HPDE6-E6E7 (cell line): ENCODE measurements at regions not wholly inside any gene's neighbourhood (a gene's known extent, or its start where the extent isn't known, plus 50 kb on each side); places are given as distances from the start of the nearest gene placed in this dataset.
"Not testable (repeated sequence)": the region's sequence is repeated elsewhere in the genome, so short reads cannot be mapped to it uniquely, and the experiment has no call there.

Experiments used
- DNase-seq: peaks from one replicate; pipeline ENCODE4 v3.0.0; 2011; ENCODE audit warnings: missing footprints; ENCODE audit errors: extremely low spot score

DNA sequence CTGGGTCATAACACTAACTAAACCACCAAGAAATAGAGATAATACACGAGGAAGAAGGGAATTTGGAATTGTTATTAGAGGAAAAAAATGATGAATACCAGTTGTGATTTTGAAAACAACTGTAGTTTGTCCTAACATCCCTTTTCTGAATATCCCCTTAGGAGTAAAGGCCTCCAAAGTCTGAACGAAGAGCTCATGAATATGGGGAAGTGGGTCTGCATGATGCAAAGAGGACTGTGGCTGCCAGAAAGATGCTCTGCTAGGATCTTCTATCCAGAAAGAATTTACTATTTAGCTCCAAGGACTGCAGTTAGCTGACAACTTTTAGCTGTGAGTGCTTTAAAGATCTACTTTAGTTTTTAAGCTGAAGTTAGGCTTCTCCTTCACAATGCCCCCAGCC lies 308.8 kb upstream of the HS3ST5 start:
- no peak for DNase-seq

DNA sequence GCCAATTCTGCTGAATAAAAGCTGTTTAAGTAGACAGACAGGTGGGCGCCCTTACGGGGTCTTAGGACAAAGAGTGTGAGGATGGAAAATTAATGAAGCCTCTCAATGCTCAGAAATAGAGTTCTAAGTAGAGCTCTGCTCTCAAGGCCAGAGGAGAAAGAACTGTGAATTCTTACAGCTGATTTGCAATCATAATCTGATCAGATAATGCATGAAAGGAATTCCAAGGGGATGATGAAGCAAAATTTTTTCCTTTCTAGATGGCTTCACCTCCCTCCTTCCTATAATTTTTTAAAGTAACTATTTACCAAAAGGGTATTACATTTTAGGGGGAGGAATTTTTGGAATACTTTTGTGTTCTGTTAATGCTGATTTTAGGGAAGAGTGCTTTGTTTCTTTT lies 308.1 kb upstream of the HS3ST5 start:
- DNase-seq = no peak

DNA sequence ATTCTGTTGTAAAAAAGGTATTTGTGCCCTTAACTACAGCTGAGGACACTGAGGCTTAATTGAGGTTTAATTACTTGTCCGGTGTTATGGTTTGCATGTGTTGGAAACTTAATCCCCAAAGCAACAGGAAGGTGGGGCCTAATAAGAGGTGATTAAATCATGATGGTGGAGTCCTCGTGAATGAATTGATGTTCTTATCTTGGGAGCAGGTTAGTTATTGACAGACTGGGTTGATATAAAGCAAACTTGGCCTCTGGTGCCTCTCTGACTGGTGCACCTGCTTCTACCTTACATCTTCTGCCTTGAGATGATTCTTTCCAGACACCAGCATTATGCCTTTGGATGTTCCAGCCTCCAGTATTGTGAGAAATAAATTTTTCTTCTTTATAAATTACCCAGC lies 306.5 kb upstream of the HS3ST5 start:
- no peak for DNase-seq

DNA sequence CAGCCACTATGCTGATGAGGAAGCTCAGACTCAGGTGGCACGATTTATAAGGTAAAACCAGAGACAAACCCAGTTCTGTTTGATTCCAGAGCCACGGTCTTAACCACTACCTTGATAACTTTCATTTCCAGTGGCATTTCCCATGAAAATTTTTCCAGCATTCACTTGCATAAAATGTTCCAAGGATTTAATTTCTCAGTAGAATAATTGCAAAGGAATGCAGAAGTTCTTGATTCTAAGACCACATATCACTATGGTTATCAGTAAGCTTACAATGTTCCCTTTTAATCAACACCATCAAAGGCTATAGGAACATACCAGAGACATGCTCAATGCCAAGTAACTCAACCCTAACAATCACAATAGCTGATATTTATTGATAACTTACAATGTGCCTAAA lies 306.0 kb upstream of the HS3ST5 start:
- DNase-seq = no peak

DNA sequence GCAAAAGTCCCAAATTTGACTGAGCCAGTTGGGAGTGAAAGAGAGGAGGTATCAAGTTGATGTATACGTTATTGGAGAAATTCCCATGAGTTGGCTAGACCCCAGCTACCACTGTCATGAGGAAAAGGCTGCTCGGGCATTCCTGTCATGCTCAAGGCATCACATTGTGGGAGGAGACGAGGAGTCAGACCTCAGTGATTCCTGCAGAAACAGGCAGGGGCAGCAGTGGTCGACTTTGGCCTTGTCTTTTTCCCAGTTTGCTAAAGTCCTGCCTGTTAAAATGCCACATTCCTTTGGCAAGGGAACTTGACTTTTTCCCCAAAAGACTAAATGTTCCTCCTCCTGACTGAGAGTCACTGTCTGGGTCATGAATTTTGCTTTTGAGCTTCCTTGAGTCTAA lies 295.5 kb upstream of the HS3ST5 start:
- DNase-seq = no peak

DNA sequence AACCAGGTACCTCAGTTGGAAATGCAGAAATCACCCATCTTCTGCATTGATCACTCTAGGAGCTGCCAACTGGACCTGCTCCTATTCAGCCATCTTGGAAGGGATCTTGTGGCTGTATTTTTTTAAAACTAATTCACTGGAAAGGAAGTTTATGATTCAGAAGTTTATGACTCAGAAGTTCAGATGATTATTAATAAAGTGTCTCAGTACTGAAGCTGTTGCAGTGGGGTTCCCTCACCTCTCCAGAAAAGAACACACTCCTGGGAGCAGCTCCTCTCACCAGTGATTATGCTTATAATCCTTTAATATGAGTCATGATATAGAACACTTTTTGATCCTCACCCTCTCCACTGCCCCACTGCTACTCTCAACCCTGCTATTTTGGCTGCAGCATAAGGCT lies 291.2 kb upstream of the HS3ST5 start:
- peak; percentile 9 for DNase-seq

DNA sequence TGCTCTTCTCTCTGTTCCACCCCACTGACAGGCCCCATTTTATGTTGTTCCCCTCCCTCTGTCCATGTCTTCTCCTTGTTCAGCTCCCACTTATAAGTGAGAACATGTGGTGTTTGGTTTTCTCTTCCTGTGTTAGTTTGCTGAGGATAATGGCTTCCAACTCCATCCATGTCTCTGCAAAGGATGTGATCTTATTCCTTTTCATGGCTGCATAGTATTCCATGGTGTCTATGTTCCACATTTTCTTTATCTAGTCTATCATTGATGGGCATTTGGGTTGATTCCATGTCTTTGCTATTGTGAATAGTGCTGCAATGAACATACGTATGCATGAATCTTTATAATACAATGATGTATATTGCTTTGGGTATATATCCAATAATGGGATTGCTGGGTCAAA lies 283.4 kb upstream of the HS3ST5 start:
- DNase-seq = not testable (repeated sequence)

DNA sequence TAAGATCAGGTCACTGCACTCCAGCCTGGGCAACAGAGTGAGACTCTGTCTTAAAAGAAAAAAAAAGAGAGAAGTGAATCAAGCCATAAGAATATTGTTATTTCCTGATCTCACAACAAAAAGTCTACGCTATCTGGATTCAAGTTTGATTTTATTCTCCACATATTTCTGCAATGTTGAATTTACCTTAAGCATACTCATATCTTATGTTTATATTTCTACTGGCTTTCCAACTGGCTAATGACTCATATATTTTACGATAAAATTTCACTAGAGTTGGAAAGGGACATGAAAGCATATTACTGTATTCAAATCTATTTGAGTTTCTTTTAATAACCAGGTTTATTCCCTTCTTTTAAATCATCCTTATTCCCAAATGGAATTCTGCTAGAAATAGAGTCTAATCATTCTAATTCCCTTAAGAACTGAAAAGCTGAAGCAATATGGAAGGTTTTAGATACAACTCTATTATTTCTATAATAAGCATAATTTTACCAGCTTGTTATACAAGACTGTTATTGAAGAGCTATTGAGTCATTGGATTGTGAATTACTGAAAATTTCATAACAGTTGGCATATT lies 276.9 kb upstream of the HS3ST5 start:
- no peak for DNase-seq

DNA sequence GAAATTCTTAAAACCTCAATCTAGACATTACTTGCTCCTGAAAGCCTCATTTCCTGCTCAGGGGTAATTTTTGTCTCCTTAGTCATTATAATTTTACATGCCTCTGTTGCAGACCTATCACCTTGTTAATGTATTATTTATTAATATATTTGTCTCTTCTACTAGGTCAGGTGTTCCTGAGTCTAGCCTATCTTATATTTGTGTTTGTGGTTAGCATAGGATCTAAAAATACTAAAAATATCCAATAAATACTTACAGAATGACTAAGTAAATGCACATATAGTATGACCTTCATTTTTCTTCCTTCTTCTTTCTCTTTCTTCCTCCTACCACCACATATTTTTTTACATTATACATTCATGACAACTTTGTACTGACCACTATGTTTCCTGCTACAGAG lies 268.9 kb upstream of the HS3ST5 start:
- DNase-seq = no peak

DNA sequence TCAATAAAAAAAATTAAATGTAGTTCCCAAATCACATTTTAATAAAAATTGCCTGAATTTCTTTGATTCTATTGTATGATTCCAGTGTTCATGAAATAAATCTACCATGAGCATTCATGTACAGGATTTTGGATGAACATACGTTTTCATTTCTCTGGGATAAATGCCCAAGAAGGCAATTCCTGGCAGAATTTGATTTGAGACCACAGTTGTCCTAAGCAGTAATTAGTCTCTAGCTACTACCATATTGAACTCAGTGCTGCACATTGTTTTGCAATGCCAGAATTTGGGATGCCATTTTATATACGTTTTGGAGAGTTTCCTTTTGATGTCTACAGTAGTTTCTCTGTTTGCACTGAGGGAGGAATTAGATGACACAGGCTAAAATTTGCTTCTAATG lies 265.3 kb upstream of the HS3ST5 start:
- no peak for DNase-seq

DNA sequence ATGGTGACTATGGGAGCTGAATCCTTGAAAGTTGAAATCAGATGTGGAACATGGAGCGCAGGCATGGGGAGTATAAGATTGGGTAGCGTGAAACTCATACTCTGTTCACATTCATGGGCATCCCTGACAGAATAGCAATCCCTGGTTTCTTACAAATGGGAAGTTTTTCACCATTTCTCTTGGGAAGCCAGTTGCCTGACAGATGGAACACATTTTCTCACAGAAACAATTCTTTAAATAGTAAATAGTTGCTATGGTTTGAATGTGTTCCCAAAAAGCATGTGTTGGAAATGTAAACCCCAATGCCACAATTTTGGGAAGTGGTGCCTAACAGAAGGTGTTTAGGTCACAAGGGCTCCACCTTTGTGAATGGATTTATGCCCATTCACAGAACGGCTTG lies 262.8 kb upstream of the HS3ST5 start:
- no peak for DNase-seq

DNA sequence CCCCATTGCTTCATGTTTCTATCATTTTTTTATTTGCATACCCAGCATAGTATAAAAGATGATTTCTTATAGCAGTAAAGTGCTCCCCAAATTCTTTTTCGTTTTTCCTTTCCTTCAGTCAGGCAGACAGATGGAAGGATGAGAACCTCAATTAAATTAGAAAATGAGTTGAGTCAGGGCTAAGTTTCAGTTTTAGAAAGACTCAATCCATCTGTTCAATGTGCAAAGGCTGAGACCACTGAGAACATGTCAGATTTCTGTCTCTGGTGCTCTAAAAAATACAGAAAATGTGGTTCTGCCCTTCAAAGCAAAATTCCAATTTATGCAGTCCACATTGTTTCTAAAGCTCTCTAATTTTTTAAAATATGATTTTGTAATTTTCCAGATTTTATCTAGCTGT lies 257.6 kb upstream of the HS3ST5 start:
- DNase-seq = no peak

DNA sequence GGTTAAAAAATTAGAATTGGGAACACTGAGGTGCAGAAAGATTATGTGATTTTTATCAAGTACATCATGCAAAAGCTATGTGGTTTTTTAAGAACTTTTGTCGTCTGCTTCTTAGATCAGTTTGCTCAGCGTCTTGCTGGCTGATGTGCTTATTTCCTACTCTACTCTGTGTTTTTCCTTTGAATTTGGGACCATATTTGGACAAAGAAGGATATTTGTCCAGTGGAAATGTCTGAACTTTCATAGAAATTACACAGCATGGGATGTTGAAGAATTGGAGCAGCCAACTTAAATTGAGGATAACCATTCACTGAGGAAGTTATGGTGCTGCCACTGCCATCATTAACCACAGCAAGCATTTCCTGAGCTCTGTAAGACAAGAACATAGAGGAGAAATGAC lies 252.8 kb upstream of the HS3ST5 start:
- no peak for DNase-seq

DNA sequence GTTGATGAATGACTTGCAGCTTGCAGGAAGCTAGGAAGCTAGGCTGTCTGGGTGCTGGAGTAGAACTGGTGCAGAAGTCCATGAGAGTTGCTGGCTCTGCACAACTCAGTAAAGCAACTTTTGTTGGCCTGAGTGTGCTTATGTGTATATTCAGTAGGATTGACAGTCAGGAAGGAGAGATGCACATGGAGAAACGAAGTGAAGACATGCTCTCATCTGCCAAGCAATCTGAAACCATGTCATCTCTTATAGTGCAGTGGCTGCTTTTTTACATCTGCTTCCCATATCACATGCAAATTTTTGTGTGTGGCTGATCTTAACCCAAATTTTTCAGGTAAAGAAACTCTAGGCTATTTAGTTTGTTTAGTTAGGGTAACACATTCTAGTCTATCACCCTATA lies 252.4 kb upstream of the HS3ST5 start:
- no peak for DNase-seq

DNA sequence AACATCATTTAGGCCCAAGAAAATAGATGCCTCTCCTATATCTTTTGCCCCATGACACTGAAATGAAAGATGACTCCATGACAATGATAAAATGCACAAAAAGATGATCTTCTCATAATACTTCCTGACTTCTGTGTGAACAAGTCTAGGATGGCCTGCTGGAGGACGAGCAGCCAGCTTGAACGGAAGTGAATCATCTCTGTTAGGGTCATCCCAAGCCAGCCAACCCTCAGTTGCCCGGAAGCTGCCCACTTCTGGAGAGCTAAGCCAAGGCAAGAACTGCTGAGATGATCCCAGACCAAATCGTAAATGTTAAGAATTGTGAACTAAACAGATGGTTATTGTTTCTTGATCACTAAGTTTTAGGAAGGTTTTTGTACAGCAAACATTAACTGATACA lies 249.7 kb upstream of the HS3ST5 start:
- no peak for DNase-seq

DNA sequence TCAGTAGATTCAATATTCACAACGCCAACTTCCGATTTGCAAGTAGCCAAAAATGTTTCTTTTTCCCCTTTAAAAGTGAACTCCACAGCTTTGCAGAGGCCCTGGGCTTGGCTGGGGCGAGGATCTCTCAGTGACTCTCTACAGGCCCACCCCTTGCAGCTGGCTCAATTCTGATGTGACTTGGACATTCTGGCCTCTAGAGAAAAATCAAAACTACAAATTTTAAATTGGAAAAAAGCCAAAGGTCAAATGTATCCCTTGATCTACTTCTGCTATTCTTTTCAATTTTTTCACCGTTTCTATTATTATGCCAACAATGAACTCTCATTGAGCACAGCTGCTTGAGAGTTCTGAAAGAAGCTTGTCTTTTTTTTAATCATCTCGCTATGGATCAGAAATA lies 245.9 kb upstream of the HS3ST5 start:
- DNase-seq = no peak

DNA sequence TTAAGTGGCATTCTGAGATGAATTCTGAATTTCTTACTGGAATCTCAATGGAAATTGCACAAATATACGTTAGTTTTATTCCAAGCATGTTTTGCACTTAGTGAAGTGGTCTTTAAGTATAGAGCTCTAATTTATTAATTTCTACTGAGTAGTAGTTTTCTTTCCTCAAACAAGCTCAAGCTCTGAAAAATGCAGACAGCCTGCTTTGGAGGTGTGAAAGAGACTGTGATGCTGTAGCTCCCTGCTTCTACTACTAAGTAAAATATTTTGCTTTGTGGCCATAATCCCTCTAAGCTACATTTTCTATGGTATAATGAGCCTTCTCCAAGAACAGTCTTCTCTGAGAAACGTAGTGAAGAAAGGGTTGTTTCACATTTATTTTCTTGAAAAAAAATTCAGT lies 243.5 kb upstream of the HS3ST5 start:
- no peak for DNase-seq

DNA sequence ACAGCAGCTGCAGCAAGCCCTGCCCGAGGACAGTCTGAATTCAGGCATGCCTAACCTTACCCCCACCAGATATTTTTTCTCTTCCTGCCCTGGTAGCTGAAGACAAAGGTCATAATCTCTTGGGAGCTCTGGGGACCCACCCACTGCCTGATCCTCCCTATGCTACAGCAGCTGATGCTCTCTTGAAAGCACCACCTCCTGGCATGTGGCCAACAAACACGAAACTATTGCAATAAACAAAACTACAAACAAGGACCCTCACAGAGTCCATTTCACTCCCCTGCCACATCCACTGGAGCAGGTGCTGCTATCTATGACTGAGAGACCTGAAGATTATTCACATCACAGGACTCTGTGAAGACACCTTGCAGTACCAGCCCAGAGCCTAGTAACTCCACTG lies 238.5 kb upstream of the HS3ST5 start:
- no peak for DNase-seq

DNA sequence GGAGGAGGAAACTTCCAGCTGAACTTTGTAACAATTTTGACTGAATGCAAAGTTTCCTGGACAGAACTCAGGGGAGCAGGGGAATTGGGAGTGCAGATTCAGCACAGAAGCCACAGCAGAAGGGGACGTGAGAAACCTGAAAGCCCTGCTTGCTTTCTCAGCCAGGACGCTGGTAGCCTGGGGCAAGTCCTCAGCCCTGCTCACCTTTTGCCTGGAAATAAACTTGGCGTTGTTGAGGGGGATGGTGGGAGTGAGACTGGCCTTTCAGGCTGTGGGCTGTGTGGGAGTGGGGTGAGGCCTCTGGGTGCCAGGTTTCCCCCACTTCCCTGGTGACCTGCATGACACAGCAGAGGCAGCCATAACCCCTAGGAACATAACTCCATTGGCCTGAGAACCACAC lies 238.1 kb upstream of the HS3ST5 start:
- DNase-seq = no peak

DNA sequence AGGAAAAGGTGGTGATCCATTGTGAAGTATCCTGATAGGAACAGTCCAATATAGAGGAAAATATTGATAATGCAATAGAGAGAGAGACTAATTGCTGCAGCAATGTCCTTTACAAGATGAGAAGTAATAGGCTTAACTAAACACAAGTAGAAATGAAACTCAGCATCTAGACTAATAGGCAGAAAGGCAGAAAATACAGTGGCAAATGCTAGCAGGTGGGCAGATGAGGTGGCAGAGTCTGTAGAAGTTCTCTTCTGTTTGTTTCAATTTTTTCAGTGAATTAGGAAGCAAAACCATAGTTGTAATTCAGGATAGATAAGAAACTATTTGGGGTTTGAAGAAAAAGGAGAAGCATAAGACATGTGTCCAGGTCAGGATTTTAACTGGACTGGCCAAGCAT lies 236.7 kb upstream of the HS3ST5 start:
- DNase-seq = no peak

DNA sequence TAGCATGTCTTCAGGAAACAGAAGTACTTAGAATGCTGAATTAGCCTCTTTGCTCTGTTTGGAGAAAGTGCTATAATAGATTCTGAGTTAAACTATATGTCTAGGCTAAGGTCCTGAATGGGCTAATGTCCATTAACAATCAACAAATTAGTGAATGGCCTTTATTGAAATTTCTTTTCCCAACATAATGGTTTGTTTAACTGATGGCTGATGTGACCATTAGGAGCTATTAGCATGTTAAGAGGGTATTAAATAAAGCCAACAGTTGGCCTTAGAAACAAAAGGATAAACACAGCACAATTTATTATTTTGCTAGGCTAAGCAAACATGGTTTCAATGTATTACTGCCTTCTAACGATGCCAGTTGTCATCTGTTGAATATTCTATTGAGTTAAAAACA lies 234.3 kb upstream of the HS3ST5 start:
- no peak for DNase-seq

DNA sequence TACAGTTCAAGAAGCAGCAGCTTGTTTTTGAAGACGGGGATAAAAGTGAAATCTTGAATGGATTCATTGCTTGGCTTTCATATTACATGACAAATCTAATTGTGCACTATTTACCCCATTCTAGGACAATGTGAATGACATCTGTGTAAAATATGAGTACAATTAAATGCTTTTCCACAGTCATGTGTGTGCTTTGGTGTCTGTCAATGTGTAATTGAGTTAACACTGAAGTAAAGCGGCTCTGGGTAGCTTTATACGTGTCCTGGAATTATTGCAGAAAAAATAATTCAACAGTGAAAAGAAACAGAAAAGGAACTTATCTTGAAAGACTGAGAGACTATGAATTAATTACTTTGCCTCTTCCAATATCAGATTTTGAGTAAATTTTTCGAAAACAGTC lies 233.5 kb upstream of the HS3ST5 start:
- no peak for DNase-seq

DNA sequence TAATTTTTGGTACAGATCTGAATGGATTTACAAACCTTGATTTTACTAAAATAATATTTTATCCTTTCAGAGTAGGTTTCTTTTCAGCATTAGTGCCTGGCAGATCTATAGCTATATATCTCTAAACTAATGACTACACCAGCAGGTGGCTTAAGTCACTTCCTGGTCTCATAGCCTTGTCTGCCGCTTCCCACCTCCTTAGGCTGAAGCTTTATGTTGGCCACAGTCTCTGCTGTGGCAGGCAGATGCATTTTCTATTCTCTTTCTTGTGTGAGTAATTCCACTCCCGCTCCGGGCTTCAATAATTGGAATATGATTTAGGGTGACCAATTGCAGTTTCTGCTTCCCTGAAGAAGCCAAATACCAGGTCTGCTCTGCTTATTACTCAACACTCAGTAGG lies 226.8 kb upstream of the HS3ST5 start:
- no peak for DNase-seq

DNA sequence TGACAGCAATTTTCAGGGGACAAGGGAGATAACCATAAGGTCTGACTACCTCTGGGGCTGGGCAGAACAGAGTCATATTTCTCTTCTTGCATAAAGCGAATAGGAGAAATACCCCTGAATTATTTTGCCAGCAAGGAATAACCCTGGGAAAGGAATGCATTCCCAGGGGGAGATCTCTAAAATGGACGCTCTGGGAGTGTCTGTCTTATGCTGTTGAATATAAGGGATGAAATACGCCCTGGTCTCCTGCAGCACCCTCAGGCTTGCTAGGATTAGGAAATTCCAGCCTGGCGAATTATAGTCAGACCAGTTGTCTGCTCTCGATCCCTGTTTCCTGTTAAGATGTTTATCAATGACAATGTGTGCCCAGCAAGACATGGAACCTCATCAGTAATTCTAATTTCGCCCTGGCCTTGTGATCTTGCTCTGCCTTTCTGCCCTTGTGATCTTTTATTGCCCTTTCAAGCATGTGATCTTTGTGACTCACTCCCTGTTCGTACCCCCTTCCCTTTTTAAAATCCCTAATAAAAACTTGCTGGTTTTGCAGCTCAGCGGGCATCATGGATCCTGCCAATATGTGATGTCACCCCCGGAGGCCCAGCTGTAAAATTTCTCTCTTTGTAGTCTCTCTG lies 221.6 kb upstream of the HS3ST5 start:
- no peak for DNase-seq
